ENCODE measurements at regions not wholly inside any gene's neighbourhood (a gene's known extent, or its start where the extent isn't known, plus 50 kb on each side); places are given as distances from the start of the nearest gene placed in this dataset.

- TF ChIP-seq, protein P1, sequence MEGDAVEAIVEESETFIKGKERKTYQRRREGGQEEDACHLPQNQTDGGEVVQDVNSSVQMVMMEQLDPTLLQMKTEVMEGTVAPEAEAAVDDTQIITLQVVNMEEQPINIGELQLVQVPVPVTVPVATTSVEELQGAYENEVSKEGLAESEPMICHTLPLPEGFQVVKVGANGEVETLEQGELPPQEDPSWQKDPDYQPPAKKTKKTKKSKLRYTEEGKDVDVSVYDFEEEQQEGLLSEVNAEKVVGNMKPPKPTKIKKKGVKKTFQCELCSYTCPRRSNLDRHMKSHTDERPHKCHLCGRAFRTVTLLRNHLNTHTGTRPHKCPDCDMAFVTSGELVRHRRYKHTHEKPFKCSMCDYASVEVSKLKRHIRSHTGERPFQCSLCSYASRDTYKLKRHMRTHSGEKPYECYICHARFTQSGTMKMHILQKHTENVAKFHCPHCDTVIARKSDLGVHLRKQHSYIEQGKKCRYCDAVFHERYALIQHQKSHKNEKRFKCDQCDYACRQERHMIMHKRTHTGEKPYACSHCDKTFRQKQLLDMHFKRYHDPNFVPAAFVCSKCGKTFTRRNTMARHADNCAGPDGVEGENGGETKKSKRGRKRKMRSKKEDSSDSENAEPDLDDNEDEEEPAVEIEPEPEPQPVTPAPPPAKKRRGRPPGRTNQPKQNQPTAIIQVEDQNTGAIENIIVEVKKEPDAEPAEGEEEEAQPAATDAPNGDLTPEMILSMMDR (conservative IDR thresholded peaks at IDR 0.05; ENCODE audit: low read length) = no peak
- no peak for TF ChIP-seq EZH2phosphoT487 (IDR thresholded peaks at IDR 0.05; ENCODE audit: borderline replicate concordance)
Observed at GRCh38 chr11:20259506-20259905, 99.2 kb upstream of the DBX1 start.
